H9 (cell line): ENCODE measurements at regions not wholly inside any gene's neighbourhood (a gene's known extent, or its start where the extent isn't known, plus 50 kb on each side); places are given as distances from the start of the nearest gene placed in this dataset.

Experiments used
- DNase-seq: peaks from one replicate; pipeline ENCODE4 v3.0.0-alpha.2; 2017
- H2AFZ ChIP-seq: one replicate; pipeline ENCODE4 v1.6.1; 2013; ENCODE audit warnings: mild to moderate bottlenecking, low read length, control low read depth, moderate library complexity
- H2AK5ac ChIP-seq: 2 replicates; pipeline ENCODE4 v1.6.1; 2013; ENCODE audit warnings: low read length, control low read depth, mixed read lengths; ENCODE audit not compliant: insufficient read length
- H2BK120ac ChIP-seq: one replicate; pipeline ENCODE4 v1.6.1; 2013; ENCODE audit warnings: low read depth, mild to moderate bottlenecking, low read length, control low read depth, inconsistent platforms; ENCODE audit not compliant: poor library complexity, severe bottlenecking
- H2BK12ac ChIP-seq: 2 replicates; pipeline ENCODE4 v1.6.1; 2013; ENCODE audit warnings: low read length, control low read depth, mixed read lengths, low read depth; ENCODE audit not compliant: insufficient read length
- H2BK15ac ChIP-seq: 2 replicates; pipeline ENCODE4 v1.6.1; 2013; ENCODE audit warnings: low read depth, low read length, control low read depth
- H2BK20ac ChIP-seq: one replicate; pipeline ENCODE4 v1.6.1; 2013; ENCODE audit warnings: low read depth, mild to moderate bottlenecking, low read length, control low read depth, inconsistent platforms; ENCODE audit not compliant: poor library complexity, severe bottlenecking
- H2BK5ac ChIP-seq: 2 replicates; pipeline ENCODE4 v1.6.1; 2013; ENCODE audit warnings: low read length, control low read depth, mixed read lengths; ENCODE audit not compliant: insufficient read length
- H3K14ac ChIP-seq: 2 replicates; pipeline ENCODE4 v1.6.1; 2013; ENCODE audit warnings: low read length, control low read depth; ENCODE audit not compliant: insufficient read depth
- H3K18ac ChIP-seq: 2 replicates; pipeline ENCODE4 v1.6.1; 2013; ENCODE audit warnings: low read depth, mild to moderate bottlenecking, mixed read lengths, low read length, control low read depth; ENCODE audit not compliant: insufficient read length
- H3K23ac ChIP-seq: 2 replicates; pipeline ENCODE4 v1.6.1; 2013; ENCODE audit warnings: low read length, control low read depth, mixed read lengths, low read depth; ENCODE audit not compliant: insufficient read length
- H3K23me2 ChIP-seq: 2 replicates; pipeline ENCODE4 v1.6.1; 2013; ENCODE audit warnings: low read depth, mild to moderate bottlenecking, mixed read lengths, low read length, control low read depth; ENCODE audit not compliant: insufficient read length, poor library complexity, severe bottlenecking
- H3K27ac ChIP-seq: 2 replicates; pipeline ENCODE4 v1.5.1; 2013; ENCODE audit warnings: low read length, control low read depth, mixed read lengths, low read depth; ENCODE audit not compliant: insufficient read length
- H3K27me3 ChIP-seq: 2 replicates; pipeline ENCODE4 v1.6.1; 2013; ENCODE audit warnings: low read length, control low read depth, inconsistent platforms; ENCODE audit not compliant: insufficient read depth
- H3K4ac ChIP-seq: 2 replicates; pipeline ENCODE4 v1.6.1; 2013; ENCODE audit warnings: low read depth, mild to moderate bottlenecking, control low read depth, inconsistent platforms, low read length, moderate library complexity
- H3K4me1 ChIP-seq: 2 replicates; pipeline ENCODE4 v1.6.1; 2013; ENCODE audit warnings: low read length, control low read depth, inconsistent platforms; ENCODE audit not compliant: insufficient read depth
- H3K4me2 ChIP-seq: 2 replicates; pipeline ENCODE4 v1.6.1; 2013; ENCODE audit warnings: low read length, control low read depth, mixed read lengths; ENCODE audit not compliant: insufficient read length, insufficient read depth
- H3K56ac ChIP-seq: 2 replicates; pipeline ENCODE4 v1.6.1; 2013; ENCODE audit warnings: low read depth, mild to moderate bottlenecking, mixed read lengths, low read length, control low read depth; ENCODE audit not compliant: insufficient read length
- H3K79me1 ChIP-seq: 2 replicates; pipeline ENCODE4 v1.6.1; 2013; ENCODE audit warnings: low read depth, mild to moderate bottlenecking, moderate library complexity, low read length, control low read depth, inconsistent platforms; ENCODE audit not compliant: insufficient read depth, poor library complexity, severe bottlenecking
- H3K79me2 ChIP-seq: 2 replicates; pipeline ENCODE4 v1.6.1; 2013; ENCODE audit warnings: low read length, control low read depth, inconsistent platforms; ENCODE audit not compliant: insufficient read depth
- H3K9ac ChIP-seq: 2 replicates; pipeline ENCODE4 v1.6.1; 2013; ENCODE audit warnings: low read length, control low read depth, mixed read lengths; ENCODE audit not compliant: insufficient read length; ENCODE audit errors: extremely low read depth
- H3K9me3 ChIP-seq: one replicate; pipeline ENCODE4 v1.6.1; 2013; ENCODE audit warnings: low read depth, low read length, inconsistent platforms; ENCODE audit not compliant: control insufficient read depth
- H3T11ph ChIP-seq: one replicate; pipeline ENCODE4 v1.6.1; 2013; ENCODE audit warnings: mild to moderate bottlenecking, low read length, control low read depth, inconsistent platforms
- H4K20me1 ChIP-seq: one replicate; pipeline ENCODE4 v1.6.1; 2013; ENCODE audit not compliant: control insufficient read depth, insufficient read length, insufficient read depth
- H4K5ac ChIP-seq: 2 replicates; pipeline ENCODE4 v1.6.1; 2013; ENCODE audit warnings: low read depth, mild to moderate bottlenecking, mixed read lengths, low read length, control low read depth; ENCODE audit not compliant: insufficient read length
- H4K8ac ChIP-seq: replicated peaks from 2 replicates; pipeline ENCODE4 v1.6.1; 2013; ENCODE audit warnings: low read length, control low read depth, mixed read lengths, low read depth; ENCODE audit not compliant: insufficient read length
- H4K91ac ChIP-seq: 2 replicates; pipeline ENCODE4 v1.6.1; 2013; ENCODE audit warnings: low read depth, mild to moderate bottlenecking, moderate library complexity, mixed read lengths, low read length, control low read depth; ENCODE audit not compliant: insufficient read length
- H3K27ac Mint-ChIP-seq, 3 experiments: 2 replicates in 2 of 3; 3 replicates in 1 of 3; pipeline ENCODE4 v1.8.0; 2020 to 2021; ENCODE audit warnings: mixed read lengths in 3 of 3, mild to moderate bottlenecking in 1 of 3, moderate library complexity in 1 of 3
- H3K27me3 Mint-ChIP-seq: 2 replicates; pipeline ENCODE4 v1.8.0; 2021; ENCODE audit warnings: low read depth, mild to moderate bottlenecking, moderate library complexity, mixed read lengths
- H3K36me3 Mint-ChIP-seq, 3 experiments: 2 replicates in 2 of 3; 3 replicates in 1 of 3; pipeline ENCODE4 v1.8.0; 2020 to 2021; ENCODE audit warnings: low read depth in 3 of 3, mixed read lengths in 3 of 3; ENCODE audit not compliant: insufficient read depth in 1 of 3
- H3K4me1 Mint-ChIP-seq, 2 experiments: 2 replicates each; pipeline ENCODE4 v1.8.0; 2020; ENCODE audit warnings: mixed read lengths in 2 of 2
- H3K4me3 Mint-ChIP-seq, 2 experiments: 2 replicates in 1 of 2; 3 replicates in 1 of 2; pipeline ENCODE4 v1.8.0; 2020 to 2021; ENCODE audit warnings: mild to moderate bottlenecking in 2 of 2, mixed read lengths in 2 of 2, moderate library complexity in 1 of 2
- H3K9me3 Mint-ChIP-seq, 2 experiments: 2 replicates in 1 of 2; 3 replicates in 1 of 2; pipeline ENCODE4 v1.8.0; 2020; ENCODE audit warnings: mild to moderate bottlenecking in 2 of 2, mixed read lengths in 2 of 2, moderate library complexity in 1 of 2
- WGBS: extraction: QIAGEN DNeasy Blood & Tissue Kit; methylation state at CpG from one replicate; pipeline ENCODE4 v1.1.7; 2013; ENCODE audit warnings: missing lambda C conversion rate, low lambda C conversion rate, mixed read lengths; ENCODE audit not compliant: insufficient read length; ENCODE audit errors: extremely low coverage; 5-methylcytosine and 5-hydroxymethylcytosine counted together
- TF ChIP-seq, protein P1 (sequence below): fragments of 200-600 bp; sonication (generic); conservative IDR thresholded peaks from 3 replicates; pipeline ENCODE4 v1.8.0; 2021; ENCODE audit warnings: antibody characterized with exemption, mild to moderate bottlenecking

DNA sequence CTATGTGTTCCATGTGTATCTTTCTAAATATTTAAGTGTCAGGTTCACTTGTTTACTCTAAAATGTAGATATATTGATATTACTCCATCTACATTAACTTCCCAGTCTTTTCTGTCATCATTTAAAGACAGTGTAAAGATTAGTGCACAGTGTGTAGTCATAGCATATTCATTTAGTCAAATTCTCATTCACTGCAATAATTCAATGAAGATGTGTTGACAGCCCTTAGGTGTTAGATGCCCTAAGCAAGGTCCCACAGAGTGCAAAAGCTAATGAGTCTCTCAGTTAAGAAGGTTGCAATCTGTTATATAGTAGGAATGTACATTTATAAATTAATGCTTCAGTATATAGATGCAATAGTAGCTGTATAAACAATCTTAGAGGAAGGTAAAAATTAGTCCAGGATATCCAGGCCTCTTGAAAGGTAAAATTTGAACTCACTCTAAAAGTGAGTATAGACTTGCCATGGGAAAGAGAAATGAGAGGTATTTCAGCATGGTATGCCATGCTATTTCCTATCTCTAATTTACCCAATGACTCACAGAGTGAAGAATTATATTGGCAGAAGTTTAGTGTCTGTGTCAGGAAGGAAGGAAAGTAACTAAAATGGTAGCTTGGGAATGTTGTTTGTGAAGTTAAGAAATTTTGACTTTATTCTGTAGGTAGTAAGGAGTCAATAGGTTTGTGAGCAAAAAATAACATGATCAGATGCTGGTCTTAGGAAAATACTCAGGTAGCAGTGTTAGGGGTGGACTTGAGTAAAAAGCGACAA lies 969.9 kb upstream of the CITED2 start:
- Histone ChIP-seq H3K4me2 (no peak overlapping the region), H3K79me2 (no peaks in the 10 kb centered on the region), H4K91ac (no peak overlapping the region), H2BK12ac (no peak overlapping the region), H3K9ac (no peak overlapping the region), H4K8ac (no peak overlapping the region), H3K9me3 (peaks cover 3% of the 10 kb centered on the region), H4K5ac (no peak overlapping the region), H3K18ac (no peak overlapping the region), H3K14ac (no peak overlapping the region), H4K20me1 (no peaks in the 10 kb centered on the region), H2AK5ac (no peak overlapping the region), H3T11ph (no peak overlapping the region), H2BK20ac (no peak overlapping the region), H3K23me2 (no peaks in the 10 kb centered on the region), H3K4ac (no peak overlapping the region), H3K23ac (no peak overlapping the region), H2BK15ac (no peak overlapping the region), H3K27ac (no peak overlapping the region), H2BK120ac (no peak overlapping the region), H2BK5ac (no peak overlapping the region), H3K56ac (no peak overlapping the region), H2AFZ (no peak overlapping the region), H3K4me1 (no peaks in the 10 kb centered on the region), H3K27me3 (no peaks in the 10 kb centered on the region), H3K79me1 (no peaks in the 10 kb centered on the region)
- peak overlapping the region in 2 of 3 experiments; percentile 37 to 39; a peak in 2 of 7 replicates for H3K27ac Mint-ChIP-seq
- WGBS = no CpG with 5 or more reads among the region's 1 CpG
- H3K9me3 Mint-ChIP-seq = peaks cover 0 to 13% of the 10 kb centered on the region in 2 experiments; a peak in 3 of 5 replicates
- DNase-seq = no peak
- H3K36me3 Mint-ChIP-seq = no peaks in the 10 kb centered on the region; a peak in 2 of 7 replicates
- TF ChIP-seq, protein P1, sequence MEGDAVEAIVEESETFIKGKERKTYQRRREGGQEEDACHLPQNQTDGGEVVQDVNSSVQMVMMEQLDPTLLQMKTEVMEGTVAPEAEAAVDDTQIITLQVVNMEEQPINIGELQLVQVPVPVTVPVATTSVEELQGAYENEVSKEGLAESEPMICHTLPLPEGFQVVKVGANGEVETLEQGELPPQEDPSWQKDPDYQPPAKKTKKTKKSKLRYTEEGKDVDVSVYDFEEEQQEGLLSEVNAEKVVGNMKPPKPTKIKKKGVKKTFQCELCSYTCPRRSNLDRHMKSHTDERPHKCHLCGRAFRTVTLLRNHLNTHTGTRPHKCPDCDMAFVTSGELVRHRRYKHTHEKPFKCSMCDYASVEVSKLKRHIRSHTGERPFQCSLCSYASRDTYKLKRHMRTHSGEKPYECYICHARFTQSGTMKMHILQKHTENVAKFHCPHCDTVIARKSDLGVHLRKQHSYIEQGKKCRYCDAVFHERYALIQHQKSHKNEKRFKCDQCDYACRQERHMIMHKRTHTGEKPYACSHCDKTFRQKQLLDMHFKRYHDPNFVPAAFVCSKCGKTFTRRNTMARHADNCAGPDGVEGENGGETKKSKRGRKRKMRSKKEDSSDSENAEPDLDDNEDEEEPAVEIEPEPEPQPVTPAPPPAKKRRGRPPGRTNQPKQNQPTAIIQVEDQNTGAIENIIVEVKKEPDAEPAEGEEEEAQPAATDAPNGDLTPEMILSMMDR = no peak
- peaks cover 1 to 4% of the 10 kb centered on the region in 2 experiments; a peak in 2 of 4 replicates for H3K4me1 Mint-ChIP-seq
- H3K27me3 Mint-ChIP-seq = no peaks in the 10 kb centered on the region
- H3K4me3 Mint-ChIP-seq = no peak overlapping the region
